ENCODE measurements at regions not wholly inside any gene's neighbourhood (a gene's known extent, or its start where the extent isn't known, plus 50 kb on each side); places are given as distances from the start of the nearest gene placed in this dataset.
"Not testable (repeated sequence)": the region's sequence is repeated elsewhere in the genome, so short reads cannot be mapped to it uniquely, and the experiment has no call there.

GRCh38 chr10:100664316-100665149 lies 80.8 kb upstream of the PAX2 start:
- no peak for DNase-seq

DNA sequence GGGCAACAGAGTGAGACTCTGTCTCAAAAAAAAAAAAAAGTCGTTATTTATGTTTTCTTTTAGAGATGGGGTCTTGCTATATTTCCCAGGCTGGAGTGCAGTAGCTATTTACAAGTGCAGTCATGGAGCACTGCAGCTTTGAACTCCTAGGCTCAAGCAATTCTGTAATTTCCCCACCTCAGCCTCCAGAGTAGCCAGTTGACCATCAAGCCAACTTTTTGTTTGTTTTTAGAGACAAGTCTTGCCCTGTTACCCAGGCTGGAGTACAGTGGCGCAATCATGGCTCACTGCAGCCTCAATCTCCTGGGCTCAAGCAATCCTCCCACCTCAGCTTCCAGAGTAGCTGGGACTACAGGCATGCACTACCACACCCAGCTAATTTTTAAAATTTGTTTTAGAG lies 78.7 kb upstream of the PAX2 start:
- not testable (repeated sequence) for DNase-seq

DNA sequence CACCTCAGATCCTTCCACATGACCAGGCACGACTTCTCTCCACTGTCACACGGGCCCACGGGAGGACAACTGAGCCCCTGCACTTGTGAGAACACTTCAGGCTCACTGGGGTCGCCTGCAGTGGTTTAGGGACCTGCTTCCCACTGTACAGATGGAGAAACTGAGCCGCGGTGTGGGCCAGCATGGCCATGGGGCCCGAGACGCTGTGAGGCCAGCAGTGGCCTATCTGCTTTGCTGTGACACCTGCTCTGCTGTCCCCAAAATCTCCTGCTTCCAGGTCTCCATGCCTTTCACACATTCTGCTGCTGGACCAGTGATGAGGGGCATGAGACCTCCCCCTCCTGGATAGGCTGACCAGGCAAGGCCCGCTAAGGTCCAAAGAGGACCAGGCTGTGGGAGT lies 75.8 kb upstream of the PAX2 start:
- no peak for DNase-seq

DNA sequence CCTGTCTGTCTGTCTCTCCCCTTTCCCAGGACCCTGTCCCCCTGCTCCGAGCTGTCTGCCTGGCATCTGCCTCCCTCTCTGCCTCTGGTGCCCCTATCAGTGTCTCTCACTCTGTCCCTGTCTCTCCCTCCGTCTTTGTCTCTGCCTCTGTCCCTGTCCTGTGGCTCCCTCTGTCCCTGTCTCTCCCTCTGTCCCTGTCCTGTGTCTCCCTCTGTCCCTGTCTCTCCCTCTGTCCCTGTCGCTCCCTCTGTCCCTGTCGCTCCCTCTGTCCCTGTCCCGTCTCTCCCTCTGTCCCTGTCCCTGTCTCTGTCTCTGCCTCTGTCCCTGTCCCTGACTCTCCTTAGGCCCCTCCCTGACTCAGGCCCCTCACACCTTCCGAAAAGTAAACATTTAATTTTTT lies 75.0 kb upstream of the PAX2 start:
- DNase-seq, result no peak

DNA sequence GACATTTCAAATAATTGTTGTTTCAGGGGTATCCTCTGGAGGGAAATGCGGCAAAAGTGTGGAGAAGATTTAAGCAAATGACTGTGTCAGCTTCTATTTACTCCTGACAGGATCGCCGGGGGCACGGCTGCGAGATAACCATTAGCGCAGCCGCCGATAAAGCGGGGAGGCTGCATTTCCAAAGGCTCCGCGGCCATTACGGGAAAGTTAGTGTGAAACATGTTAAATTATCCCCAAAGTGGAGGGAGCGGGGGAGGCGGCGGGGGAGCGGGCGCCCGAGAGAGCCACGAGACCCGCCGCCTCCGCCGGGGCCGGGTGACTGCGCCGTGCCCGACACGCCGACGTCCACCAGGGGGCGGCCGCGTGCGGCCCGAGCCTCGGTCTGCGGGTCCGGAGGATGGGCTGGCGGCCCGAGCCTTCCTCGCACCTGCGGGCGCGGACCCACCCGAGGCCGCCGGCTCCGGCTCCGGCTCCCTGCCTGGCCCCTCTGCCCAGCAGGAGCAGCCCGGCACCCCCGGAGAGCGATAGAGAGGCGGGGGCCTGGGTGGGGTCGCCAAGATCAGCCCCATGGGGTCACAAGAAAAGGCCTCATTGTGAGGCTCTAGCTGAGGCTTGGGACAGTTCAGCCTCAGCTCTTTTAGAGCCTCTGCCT lies 74.4 kb upstream of the PAX2 start:
- DNase-seq, result peak; percentile 10

DNA sequence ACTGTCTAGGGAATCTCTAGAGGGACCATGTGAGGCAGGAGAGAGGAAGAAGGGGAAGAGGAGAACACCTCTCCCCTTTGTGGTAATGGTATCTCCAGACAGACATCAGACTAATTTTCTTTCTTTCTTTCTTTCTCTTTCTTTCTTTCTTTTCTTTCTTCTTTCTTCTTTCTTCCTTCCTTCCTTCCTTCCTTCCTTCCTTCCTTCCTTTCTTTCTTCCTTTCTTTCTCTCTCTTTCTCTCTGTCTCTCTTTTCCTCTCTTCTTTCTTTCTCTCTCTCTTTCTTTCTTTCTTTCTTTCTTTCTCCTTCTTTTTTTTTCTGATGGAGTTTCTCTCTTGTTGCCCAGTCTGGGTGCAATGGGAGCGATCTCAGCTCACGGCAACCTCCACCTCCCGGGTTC lies 73.2 kb upstream of the PAX2 start:
- no peak for DNase-seq

GRCh38 chr10:100677290-100677945 lies 68.0 kb upstream of the PAX2 start:
- no peak for DNase-seq

DNA sequence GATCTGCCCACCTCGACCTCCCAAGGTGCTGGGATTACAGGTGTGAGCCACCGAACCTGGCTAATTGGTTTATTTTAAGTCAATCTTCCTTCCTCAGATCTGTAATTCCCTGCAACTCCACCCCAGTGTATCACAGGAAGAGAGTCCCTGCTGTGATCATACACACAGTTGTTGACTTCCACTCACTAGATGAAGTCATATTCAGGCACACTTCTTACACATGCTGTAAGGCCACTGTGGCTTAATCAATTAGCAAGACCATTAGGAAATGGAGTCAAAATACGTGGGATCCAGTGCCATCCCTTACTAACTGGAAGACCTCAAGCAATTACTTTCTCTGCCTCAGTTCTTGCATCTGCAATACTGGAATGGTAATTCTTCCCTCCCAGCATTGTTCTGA lies 66.1 kb upstream of the PAX2 start:
- DNase-seq, result no peak

- no peak for DNase-seq
Measured at GRCh38 chr10:100683004-100683403, 62.4 kb upstream of the PAX2 start.

DNA sequence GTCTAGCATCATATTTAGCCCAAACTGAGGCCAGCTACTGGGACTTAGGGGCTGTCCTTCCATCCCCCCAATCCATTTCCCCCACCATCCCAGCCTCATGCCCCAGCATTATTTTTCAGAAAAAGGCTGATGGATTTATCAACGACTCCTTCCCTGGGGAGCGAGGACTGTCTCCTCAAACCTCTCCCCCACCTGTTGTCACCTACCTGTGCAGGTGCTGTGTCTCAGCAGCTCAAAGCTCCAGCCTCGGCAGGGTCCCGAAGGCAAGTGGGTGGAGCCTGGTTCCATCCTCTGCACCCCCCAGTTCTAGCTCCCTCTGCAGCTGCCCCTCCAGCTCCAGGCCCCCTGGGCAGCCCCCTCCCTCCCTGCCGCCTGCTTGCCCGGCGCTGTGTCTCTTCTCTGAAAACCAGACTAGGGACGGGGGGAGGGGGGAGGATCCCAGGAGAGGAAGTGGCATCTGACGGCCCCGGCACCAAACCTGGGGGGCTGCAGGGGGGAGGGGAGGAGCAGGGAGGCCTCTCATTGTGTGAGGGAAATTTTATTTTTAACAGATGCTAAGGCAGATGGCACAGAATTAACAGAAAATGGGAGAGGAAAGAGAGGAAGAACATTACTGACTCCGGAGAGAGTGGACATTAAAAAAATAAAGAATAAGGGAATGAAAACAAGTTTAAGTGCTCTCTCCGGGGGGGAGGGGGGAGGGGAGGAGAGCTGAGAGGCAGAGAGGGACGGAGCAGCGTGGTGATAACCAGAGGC lies 61.7 kb upstream of the PAX2 start:
- DNase-seq, result no peak

- DNase-seq, result no peak
Measured at GRCh38 chr10:100684688-100685235, 60.6 kb upstream of the PAX2 start.

GRCh38 chr10:100685331-100685730 lies 60.1 kb upstream of the PAX2 start:
- DNase-seq, result no peak

DNA sequence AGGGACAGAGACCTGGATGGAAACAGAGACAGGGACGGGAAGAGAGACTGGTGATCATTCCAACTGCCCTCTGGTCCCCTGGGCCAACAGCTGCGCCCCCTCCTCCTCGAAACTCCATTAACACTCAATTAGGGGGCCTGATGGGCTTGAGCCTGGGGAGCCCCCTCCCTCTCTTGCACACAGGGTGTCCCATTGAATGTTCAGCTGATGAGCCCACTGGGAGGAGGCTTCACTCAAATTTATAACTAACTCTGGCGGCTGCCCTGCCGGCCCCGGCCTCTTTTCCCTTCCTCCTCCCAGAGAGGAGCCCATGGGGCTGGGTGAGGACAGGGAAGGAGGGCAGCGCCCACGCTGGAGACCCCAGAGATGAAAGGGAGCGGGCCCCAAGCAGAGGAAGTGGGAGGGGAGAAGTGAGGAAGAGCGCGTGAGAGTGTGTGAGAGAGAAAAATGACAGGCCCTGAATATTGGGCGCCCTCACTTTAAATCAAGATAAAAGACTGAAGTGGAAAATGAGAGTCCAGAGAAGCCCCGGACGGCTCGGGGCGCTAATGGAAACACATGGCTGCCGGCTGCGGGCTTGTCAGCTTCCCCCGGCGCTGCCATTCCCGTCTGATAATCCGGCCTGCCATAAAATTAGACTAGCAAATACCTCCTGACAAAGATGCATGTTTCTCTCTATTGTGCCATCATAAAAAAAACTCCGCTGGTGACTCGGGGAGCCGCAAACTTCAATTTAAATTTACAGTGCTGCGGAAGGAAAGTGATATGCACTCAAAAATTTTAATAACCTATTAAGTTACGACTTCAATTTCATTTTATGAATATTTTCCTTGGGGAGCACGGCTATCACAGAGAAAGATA lies 58.0 kb upstream of the PAX2 start:
- no peak for DNase-seq

DNA sequence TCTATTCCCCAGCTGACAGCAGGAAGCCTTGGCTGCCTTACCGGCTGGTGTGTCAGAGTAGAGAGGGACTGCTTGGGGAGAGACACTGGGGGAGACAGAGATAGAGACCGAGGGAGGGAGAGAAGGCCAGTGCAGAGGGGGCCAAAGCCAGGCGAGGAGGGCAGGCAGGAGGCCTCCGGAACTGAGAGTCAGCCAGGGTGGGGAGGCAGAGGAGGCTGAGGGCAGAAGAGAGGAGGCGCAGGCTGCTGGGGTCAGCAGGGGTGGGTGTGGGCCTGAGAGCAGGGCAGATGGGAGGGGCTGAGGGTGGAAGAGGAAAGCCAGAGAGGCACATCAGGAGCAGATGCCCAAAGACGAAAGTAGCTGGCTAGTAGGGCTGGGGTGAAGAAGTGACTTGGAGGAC lies 57.2 kb upstream of the PAX2 start:
- no peak for DNase-seq

DNA sequence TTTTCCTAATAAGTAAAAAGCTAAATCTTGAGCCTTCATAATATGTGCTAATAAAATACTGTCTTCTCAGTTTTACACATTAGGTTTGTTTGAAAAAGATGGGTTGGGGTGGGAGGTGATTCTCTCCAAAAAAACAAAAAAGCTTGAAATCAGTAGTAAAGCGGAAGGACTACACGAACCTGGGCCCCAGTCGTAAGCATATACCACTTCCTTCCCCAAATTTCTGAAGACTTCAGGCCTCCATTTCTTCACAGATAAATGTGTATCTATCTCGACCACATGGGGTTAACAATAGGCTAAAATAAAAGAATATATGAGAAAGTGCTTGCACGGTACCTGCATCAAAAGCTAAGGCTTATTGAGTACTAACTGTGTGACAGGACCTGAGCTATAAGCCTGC lies 51.6 kb upstream of the PAX2 start:
- no peak for DNase-seq

Data from fibroblast of skin of back (primary cell).